ENCODE measurements at regions not wholly inside any gene's neighbourhood (a gene's known extent, or its start where the extent isn't known, plus 50 kb on each side); places are given as distances from the start of the nearest gene placed in this dataset.

GRCh38 chr1:101098327-101098726 is 72.7 kb upstream of the DPH5 start:
- Histone ChIP-seq H3K36me3 (no peaks in the 10 kb centered on the region), H3K4me1 (peaks cover 0 to 10% (median 5%) of the 10 kb centered on the region in 9 donors), H3K27ac (no peak overlapping the region), H3K27me3 (no peaks in the 10 kb centered on the region), H3K9me3 (no peaks in the 10 kb centered on the region), H3K4me3 (no peak overlapping the region)
- ATAC-seq, result no peak
- TF ChIP-seq CTCF (IDR thresholded peaks at IDR 0.05), result no peak
- WGBS, 2 donors, result 89 to 98% methylated on average over 2 of the region's 2 CpGs
- intact Hi-C loops (cut with DNase I), result no loop called here
- DNase-seq, result no peak

- intact Hi-C loops (cut with DNase I), result no loop called here
- H3K27me3 ChIP-seq, result no peaks in the 10 kb centered on the region
- TF ChIP-seq CTCF (IDR thresholded peaks at IDR 0.05), result no peak
- peaks cover 0 to 7% (median 0%) of the 10 kb centered on the region in 11 donors for H3K9me3 ChIP-seq
- ATAC-seq (no peak), DNase-seq (no peak)
- H3K4me1 ChIP-seq, result no peaks in the 10 kb centered on the region
- 94 to 95% methylated on average over 2 of the region's 2 CpGs for WGBS, 2 donors
- H3K27ac ChIP-seq, result no peak overlapping the region
- H3K36me3 ChIP-seq, result peaks cover 0 to 10% (median 0%) of the 10 kb centered on the region in 9 donors
- no peak overlapping the region for H3K4me3 ChIP-seq
Observed at GRCh38 chr1:101089613-101090338, 64.2 kb upstream of the DPH5 start.

GRCh38 chr1:101088431-101088830 is 62.8 kb upstream of the DPH5 start:
- peaks cover 0 to 7% (median 0%) of the 10 kb centered on the region in 11 donors for H3K9me3 ChIP-seq
- intact Hi-C loops (cut with DNase I), result no loop called here
- DNase-seq (no peak), ATAC-seq (no peak)
- H3K27ac ChIP-seq, result no peak overlapping the region
- H3K4me3 ChIP-seq, result no peak overlapping the region
- H3K4me1 ChIP-seq, result no peaks in the 10 kb centered on the region
- 91 to 98% methylated on average over 1 of the region's 1 CpG for WGBS, 2 donors
- H3K36me3 ChIP-seq, result peaks cover 0 to 10% (median 0%) of the 10 kb centered on the region in 9 donors
- TF ChIP-seq CTCF (IDR thresholded peaks at IDR 0.05), result no peak
- H3K27me3 ChIP-seq, result no peaks in the 10 kb centered on the region

GRCh38 chr1:101086783-101087182 is 61.2 kb upstream of the DPH5 start:
- H3K27me3 ChIP-seq, result no peaks in the 10 kb centered on the region
- no peaks in the 10 kb centered on the region for H3K9me3 ChIP-seq
- H3K27ac ChIP-seq, result no peak overlapping the region
- 36 to 45% methylated on average over 2 of the region's 2 CpGs for WGBS, 2 donors
- H3K4me3 ChIP-seq, result no peak overlapping the region
- peaks cover 0 to 10% (median 0%) of the 10 kb centered on the region in 9 donors for H3K36me3 ChIP-seq
- ATAC-seq, result peak in 1 of 8 donors; percentile 46
- intact Hi-C loops (cut with DNase I), result no loop called here
- no peaks in the 10 kb centered on the region for H3K4me1 ChIP-seq
- TF ChIP-seq CTCF (IDR thresholded peaks at IDR 0.05), result no peak
- no peak for DNase-seq

Measured in heart right ventricle (tissue), 16 donors.